CD4-positive, alpha-beta T cell treated with Interleukin-12 subunit alpha and Interleukin-12 subunit beta, for 1 hour (primary cell): ENCODE measurements at regions not wholly inside any gene's neighbourhood (a gene's known extent, or its start where the extent isn't known, plus 50 kb on each side); places are given as distances from the start of the nearest gene placed in this dataset.

Experiments
- DNase-seq: peaks from one replicate; pipeline ENCODE4 v3.0.0-alpha.2; 2020

DNA sequence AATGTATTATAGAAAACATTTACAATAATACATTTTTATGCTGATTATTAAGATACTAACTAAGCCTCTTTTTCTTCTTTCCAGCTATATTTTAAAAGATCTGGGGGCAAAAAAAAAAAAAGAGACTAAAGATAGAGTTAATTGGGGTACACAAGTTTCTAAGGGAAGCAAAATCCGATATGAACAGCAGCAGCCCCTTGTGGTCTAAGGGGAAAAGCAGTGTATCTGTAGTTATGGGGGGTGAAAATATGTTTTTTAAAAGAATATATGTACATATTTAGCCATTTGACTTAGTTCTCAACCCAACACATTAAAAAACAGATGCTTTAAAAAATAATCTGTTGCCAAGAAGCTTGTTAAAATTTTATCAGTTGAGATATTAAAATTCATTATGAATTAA, 134.3 kb upstream of the POU5F2 start:
- no peak for DNase-seq

DNA sequence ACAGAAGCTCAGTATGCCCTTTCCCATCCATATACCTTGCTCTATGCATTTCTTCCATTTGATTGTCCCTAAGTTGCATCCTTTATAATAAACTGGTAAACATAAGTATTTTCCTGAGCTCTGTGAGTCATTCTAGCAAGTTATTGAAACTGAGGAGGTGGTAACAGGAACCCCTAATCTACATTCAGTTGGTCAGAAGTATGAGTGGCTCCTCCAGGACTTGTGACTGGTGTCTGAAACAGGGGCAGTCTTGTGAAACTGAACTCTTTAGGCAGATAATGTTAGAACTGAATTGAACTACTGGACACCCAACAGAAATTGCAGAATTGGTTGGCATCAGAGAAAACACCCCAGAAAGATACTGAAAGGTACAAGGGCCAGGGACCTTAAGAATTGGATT, 133.1 kb upstream of the POU5F2 start:
- DNase-seq: no peak

GRCh38 chr5:93874080-93874479, 132.7 kb upstream of the POU5F2 start:
- DNase-seq: no peak

- no peak for DNase-seq
Measured at GRCh38 chr5:93873211-93873736, 131.9 kb upstream of the POU5F2 start.

DNA sequence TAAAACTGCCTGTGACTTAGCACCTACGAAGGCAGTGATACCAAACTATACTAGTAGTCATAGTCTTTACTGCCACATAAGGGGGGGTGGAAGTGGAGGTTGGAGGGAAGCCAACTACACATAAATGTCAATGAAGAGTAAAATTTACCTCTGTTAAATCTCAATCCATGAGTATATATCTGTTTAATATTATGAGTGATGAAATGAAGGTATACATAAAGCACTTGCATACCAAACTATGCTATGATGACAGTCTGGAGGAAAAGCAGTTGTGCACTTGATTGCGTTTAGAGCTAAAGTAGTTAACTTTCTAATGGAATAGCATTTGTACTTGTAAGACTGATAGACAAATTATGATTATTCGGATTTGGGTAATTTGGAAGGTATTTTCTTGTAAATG, 129.2 kb upstream of the POU5F2 start:
- no peak for DNase-seq

- DNase-seq: no peak
Measured at GRCh38 chr5:93868851-93869250, 127.5 kb upstream of the POU5F2 start.

DNA sequence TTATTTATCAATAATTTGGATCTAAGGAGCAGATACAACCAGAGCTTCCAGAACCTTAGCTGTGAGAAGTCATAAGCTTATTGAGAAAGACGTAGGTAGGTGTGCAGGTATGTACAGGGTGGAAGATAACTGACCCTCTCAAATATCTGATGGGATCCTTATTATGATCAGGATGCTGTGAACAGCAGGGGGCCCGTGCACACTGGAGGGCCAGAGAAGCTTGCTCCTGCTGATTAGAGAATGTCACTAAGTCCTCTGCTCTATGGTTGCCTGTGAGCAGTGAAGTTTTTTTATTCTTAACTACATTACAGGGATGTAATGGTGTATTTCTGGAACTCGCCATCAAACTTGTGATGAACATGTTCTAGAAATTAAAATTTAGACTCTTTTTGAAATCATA, 108.9 kb upstream of the POU5F2 start:
- DNase-seq: no peak

DNA sequence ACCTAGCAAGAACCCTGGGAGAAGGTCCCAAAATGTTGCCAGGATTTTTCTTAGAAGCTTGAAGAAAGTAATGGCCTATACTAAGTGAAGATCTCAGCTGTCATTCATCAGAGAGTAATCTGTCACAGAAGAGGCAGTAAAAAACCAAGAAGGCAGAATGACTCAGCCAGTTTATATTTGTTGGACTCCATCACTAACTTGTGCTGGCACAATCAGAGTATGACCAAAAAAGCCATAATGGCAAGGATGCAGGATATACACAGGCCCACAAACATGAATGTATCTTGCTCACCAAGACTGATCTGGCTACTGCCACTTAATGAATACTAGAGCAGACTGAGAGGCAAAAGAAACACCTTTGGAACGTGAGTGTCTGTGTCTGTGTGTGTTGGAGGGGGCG, 104.0 kb upstream of the POU5F2 start:
- no peak for DNase-seq

DNA sequence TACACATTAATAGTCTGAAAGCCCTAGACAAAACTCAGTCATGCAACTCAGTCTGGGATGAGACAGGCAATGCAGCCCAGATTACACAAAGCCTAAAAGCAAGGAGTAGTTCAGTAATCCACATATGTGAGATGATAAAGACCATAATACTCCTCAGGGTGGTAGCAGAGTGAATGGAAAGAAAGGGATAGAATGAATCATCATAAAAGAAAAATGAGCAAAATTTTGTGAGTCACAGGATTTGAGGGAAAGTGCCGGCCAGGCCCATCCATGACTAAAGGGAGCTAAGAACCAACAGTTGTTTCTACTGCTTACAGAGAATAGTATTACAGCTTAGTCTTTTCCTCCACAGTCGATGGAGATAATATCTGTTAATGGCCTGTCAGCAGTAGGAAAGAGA, 90.0 kb upstream of the POU5F2 start:
- no peak for DNase-seq

GRCh38 chr5:93830893-93831292, 89.5 kb upstream of the POU5F2 start:
- no peak for DNase-seq

GRCh38 chr5:93829346-93829745, 87.9 kb upstream of the POU5F2 start:
- DNase-seq: no peak

GRCh38 chr5:93821891-93822415, 80.6 kb upstream of the POU5F2 start:
- DNase-seq: no peak

DNA sequence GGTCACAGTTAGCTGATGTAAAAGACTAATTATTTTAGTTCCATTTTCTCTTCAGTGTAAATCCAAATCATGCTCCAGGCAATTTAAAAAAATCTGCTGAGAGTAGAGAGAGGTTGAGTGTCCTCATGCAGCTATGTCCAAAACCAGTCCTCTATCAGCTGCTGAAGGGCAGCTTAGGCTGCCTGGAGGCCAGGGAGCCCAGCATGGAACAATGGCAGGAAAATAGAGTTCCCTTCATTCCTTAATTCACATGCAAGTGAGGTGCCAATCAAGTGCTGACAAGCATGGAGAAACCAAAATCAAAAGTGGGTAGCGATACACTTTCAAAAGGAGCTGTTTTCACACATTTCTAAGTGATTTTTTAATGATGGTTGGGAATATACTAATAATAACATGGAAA, 78.3 kb upstream of the POU5F2 start:
- no peak for DNase-seq

DNA sequence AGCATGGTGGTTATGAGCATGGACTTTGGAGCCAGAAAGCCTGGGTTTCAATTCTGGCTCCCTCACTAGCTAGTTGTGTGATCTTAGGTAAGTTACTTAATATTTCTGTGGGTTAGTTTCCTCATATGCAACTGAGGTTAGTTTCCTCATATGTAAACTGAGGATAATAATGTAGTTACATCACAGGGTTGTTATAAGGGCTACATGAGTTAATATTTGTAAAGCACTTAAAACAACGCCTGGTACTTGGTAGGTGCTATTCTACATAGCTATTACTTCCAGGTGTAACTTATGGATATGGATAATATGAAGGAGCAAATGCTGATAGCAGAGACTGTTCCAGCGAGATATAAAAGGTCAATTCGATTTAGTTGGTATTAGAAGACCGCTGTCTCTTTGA, 69.4 kb upstream of the POU5F2 start:
- no peak for DNase-seq

DNA sequence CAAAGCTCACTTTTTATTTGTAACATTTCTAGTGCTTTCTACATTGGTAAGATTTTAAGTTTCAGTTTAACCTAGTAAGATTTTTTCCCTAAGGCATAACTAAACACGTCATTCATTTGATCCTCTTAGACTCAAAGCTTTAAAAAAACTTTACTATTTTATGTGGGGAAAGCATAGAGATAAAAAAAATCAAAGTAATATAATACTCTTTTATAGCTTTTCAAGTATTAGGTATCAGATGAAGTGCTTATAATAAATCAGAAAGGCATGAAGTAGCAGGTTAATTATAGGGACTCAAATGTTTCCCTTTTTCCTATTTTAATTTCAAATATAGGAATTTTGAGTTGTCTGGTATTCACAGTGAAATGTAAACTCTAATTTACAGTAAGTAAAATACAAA, 68.0 kb upstream of the POU5F2 start:
- no peak for DNase-seq

- no peak for DNase-seq
Measured at GRCh38 chr5:93807846-93808245, 66.4 kb upstream of the POU5F2 start.

DNA sequence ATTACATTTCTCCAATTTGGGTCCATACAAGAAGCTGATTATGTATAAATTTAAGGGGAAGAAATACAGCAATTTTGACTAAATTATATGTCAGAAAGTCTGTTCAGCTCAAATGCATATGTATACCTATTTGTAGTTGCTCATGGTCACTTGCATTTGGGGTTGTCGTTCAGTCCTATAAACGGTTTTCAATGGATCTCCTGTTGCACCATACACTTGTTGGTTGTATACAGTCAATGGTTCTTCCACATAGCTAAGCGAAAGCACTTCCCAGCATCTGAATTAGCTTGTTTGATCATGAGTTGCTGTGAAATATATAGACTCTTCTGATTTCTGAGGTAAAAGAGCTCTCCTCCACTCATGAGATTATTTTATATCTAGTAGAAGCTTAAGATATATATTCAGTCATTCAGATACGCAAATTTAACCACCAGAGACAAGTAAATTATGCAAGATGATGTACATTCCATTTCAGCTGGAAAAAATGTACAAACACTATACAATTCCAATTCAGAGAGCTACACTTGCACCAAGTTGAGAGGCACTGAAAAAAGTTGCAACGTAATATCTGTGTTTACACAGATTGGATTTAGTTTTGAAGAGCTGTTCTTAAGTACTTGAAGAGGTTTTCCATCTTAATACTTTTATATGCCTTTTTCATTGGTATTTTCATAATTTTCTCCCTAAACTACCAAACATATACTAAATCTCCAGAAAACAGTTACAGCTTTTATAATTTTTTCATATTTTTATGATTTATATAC, 64.4 kb upstream of the POU5F2 start:
- no peak for DNase-seq

DNA sequence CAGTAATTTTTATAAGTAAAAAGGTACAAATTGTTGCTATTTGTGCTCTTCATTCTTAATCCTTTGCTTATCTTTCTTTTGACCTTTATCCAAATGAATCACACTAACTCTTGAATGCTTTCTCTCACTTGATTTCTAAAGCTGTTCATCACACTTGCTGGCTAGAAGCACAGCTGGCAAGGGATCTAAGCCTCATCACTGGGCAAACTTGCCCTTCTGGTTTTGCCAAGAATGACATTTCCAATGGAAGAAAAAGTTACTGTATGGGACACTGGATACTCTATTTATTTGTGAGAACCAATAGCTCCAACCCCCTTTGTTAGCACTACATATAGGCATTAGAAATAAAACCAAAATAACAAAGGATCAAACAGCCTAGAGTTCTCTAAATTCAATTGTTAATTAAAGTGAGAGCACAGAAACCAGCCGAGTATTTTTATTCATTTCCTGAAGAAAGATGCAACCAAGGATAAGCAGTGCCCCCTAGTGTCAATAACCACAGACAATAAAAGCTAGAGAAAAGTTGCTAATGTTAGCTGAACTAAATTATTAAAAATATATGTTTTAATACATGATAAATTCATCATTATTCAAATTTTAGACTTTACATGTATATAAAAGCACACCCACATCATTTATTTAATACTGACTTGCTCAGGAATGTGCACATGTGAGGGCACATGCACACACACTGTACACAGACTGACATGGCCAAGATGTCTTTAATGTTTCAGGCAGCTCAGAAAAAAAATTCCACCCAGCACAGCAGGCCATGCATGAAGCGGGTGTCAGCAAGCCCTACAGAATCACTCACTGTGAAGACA, 59.8 kb upstream of the POU5F2 start:
- DNase-seq: peak; percentile 52

DNA sequence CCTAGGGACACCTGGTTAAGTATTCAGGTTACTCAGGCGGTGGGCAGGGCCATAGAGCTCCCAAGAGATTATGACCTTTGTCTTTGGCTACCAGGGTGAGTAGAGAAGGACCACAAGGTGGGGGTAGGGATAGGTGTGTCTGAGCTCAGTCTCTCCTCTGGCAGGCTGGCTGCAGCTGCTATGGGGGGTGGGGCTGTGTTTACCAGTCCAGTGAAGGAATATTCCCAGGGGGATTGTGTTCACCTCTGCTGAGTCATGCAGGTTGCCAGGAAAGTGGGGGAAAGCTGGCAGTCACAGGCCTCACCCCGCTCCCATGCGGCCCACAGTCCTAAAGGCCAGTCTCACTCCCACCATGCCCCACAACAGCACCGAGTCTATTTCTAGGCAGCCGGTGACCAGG, 53.6 kb upstream of the POU5F2 start:
- no peak for DNase-seq

DNA sequence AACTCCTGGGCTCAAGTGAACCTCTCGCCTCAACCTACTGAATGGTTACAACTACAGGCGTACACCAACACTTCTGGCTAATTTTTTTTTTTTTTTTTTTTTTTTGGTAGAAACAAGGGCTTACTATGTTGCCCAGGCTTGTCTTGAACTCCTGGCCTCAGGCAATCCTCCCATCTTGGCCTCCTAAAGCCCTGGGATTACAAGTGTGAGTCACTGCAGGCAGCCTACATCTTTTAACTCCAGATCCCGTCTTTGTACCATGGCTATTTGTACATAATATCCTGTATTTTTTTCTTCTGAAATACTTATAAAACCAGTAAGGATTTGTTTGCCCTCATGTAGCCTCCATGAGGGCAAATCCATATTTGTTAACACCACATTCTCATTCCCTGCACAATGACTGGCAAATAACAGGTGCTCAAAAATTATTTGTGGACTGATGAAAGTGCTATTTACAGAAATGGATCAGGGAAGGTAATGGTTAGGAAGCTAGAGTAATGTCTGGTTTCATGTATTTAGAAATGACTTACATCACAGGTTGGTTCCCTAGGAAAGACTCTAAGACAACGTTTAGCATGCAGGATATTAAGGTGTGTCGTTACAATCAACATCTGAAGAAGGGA, 51.9 kb upstream of the POU5F2 start:
- DNase-seq: no peak

- DNase-seq: no peak
Measured at GRCh38 chr5:93791518-93791972, 50.1 kb upstream of the POU5F2 start.
